CD14-positive monocyte (primary cell): ENCODE measurements at regions not wholly inside any gene's neighbourhood (a gene's known extent, or its start where the extent isn't known, plus 50 kb on each side); places are given as distances from the start of the nearest gene placed in this dataset.

Experiments used
- DNase-seq, 3 donors: peaks; one replicate each; pipeline ENCODE4 v3.0.0-alpha.2; 2011 to 2022
- H2AFZ ChIP-seq: 2 replicates; pipeline ENCODE4 v1.6.0; 2012; ENCODE audit warnings: mild to moderate bottlenecking, low read depth, low read length, inconsistent platforms; ENCODE audit not compliant: insufficient read depth, poor library complexity, severe bottlenecking
- H3K27ac ChIP-seq, 2 donors: 1 replicate in 1 of 2; 2 replicates in 1 of 2; pipeline ENCODE4 v1.5.1; 2012 to 2013; ENCODE audit warnings: low read length in 2 of 2, control low read depth in 1 of 2, inconsistent platforms in 1 of 2, low read depth in 1 of 2, mild to moderate bottlenecking in 1 of 2
- H3K27me3 ChIP-seq, 2 donors: one replicate each; pipeline versions ENCODE4 v1.6.0 to v1.6.1; 2011 to 2013; ENCODE audit warnings: low read length in 2 of 2; ENCODE audit not compliant: control insufficient read depth in 2 of 2, insufficient read depth in 2 of 2
- H3K36me3 ChIP-seq, 2 donors: replicated peaks in 1 of 2; 1 replicate in 1 of 2; 2 replicates in 1 of 2; pipeline versions ENCODE4 v1.5.1 to v1.6.1; 2012 to 2013; ENCODE audit warnings: low read length in 2 of 2, control low read depth in 1 of 2, inconsistent platforms in 1 of 2, mild to moderate bottlenecking in 1 of 2; ENCODE audit not compliant: insufficient read depth in 2 of 2, control insufficient read depth in 1 of 2
- H3K4me1 ChIP-seq, 2 donors: 1 replicate in 1 of 2; 2 replicates in 1 of 2; pipeline versions ENCODE4 v1.5.1 to v1.6.1; 2012 to 2013; ENCODE audit warnings: low read length in 2 of 2, control low read depth in 1 of 2, inconsistent platforms in 1 of 2, mild to moderate bottlenecking in 1 of 2, moderate library complexity in 1 of 2; ENCODE audit not compliant: insufficient read depth in 2 of 2, control insufficient read depth in 1 of 2
- H3K4me2 ChIP-seq: replicated peaks from 2 replicates; pipeline ENCODE3; 2012; ENCODE audit warnings: low read length, moderate library complexity, mild to moderate bottlenecking; ENCODE audit not compliant: poor library complexity, severe bottlenecking; ENCODE audit errors: extremely low read depth
- H3K4me3 ChIP-seq, 3 experiments: fragments of 200-600 bp in 1 of 3; sonication (generic) in 1 of 3; replicated peaks in 1 of 3; 1 replicate in 2 of 3; 2 replicates in 1 of 3; pipeline ENCODE4 v1.5.1; 2011 to 2013; ENCODE audit warnings: low read length in 3 of 3, mild to moderate bottlenecking in 3 of 3, control low read depth in 2 of 3, low read depth in 2 of 3, inconsistent platforms in 1 of 3, moderate library complexity in 1 of 3
- H3K79me2 ChIP-seq: 2 replicates; pipeline ENCODE4 v1.6.0; 2012; ENCODE audit warnings: mild to moderate bottlenecking, control low read depth, inconsistent platforms, low read length, moderate library complexity; ENCODE audit not compliant: insufficient read depth
- H3K9ac ChIP-seq: 2 replicates; pipeline ENCODE4 v1.6.0; 2017; ENCODE audit warnings: low read length, mild to moderate bottlenecking; ENCODE audit not compliant: insufficient read depth, poor library complexity, severe bottlenecking
- H3K9me3 ChIP-seq, 2 donors: replicated peaks in 1 of 2; 1 replicate in 1 of 2; 2 replicates in 1 of 2; pipeline versions ENCODE4 v1.5.1 to v1.6.1; 2012 to 2013; ENCODE audit warnings: low read length in 2 of 2, control low read depth in 1 of 2; ENCODE audit not compliant: control insufficient read depth in 1 of 2, insufficient read depth in 1 of 2
- H4K20me1 ChIP-seq: 2 replicates; pipeline ENCODE4 v1.6.0; 2012; ENCODE audit warnings: mild to moderate bottlenecking, low read length, control low read depth, moderate library complexity; ENCODE audit not compliant: insufficient read depth
- H3K27ac Mint-ChIP-seq, 7 donors: one replicate each; pipeline ENCODE4 v1.8.0; 2020; ENCODE audit warnings: mild to moderate bottlenecking in 7 of 7, mixed read lengths in 7 of 7, moderate library complexity in 6 of 7, inconsistent platforms in 2 of 7
- H3K27me3 Mint-ChIP-seq, 3 donors: one replicate each; pipeline ENCODE4 v1.8.0; 2021 to 2022; ENCODE audit warnings: low read depth in 3 of 3, mild to moderate bottlenecking in 3 of 3, mixed read lengths in 3 of 3, moderate library complexity in 3 of 3, inconsistent platforms in 1 of 3
- H3K36me3 Mint-ChIP-seq, 2 donors: one replicate each; pipeline ENCODE4 v1.8.0; 2020; ENCODE audit warnings: mixed read lengths in 2 of 2, inconsistent platforms in 1 of 2, mild to moderate bottlenecking in 1 of 2
- H3K4me1 Mint-ChIP-seq: one replicate; pipeline ENCODE4 v1.8.0; 2020; ENCODE audit warnings: mild to moderate bottlenecking, mixed read lengths
- H3K4me3 Mint-ChIP-seq, 2 donors: one replicate each; pipeline ENCODE4 v1.8.0; 2020; ENCODE audit warnings: mild to moderate bottlenecking in 2 of 2, mixed read lengths in 2 of 2, moderate library complexity in 1 of 2
- H3K9me3 Mint-ChIP-seq, 7 donors: one replicate each; pipeline ENCODE4 v1.8.0; 2020 to 2022; ENCODE audit warnings: mixed read lengths in 7 of 7, mild to moderate bottlenecking in 6 of 7, moderate library complexity in 6 of 7, inconsistent platforms in 2 of 7
- CTCF ChIP-seq: fragments of 200-600 bp; IDR thresholded peaks from one replicate; pipeline ENCODE4 v1.8.0; 2022; ENCODE audit warnings: antibody characterized with exemption, mild to moderate bottlenecking
- WGBS: methylation state at CpG from one replicate; pipeline ENCODE4 v1.1.5; 2013; ENCODE audit warnings: missing lambda C conversion rate; ENCODE audit not compliant: insufficient coverage; 5-methylcytosine and 5-hydroxymethylcytosine counted together
- intact Hi-C, 2 donors: fragments of 100-400 bp; cut with micrococcal nuclease; formaldehyde crosslinking; loops; one replicate each; pipeline versions ENCODE4 v1.15.0 to v1.15.1; 2023

- no peak overlapping the region for H3K27ac ChIP-seq
- intact Hi-C loops, result no loop called here
- no peak overlapping the region for H3K4me3 ChIP-seq
- Mint-ChIP-seq H3K4me3 (no peak overlapping the region), H3K27ac (no peak overlapping the region), H3K27me3 (peaks cover 2 to 4% (median 2%) of the 10 kb centered on the region in 3 donors), H3K9me3 (peaks cover 0 to 4% (median 0%) of the 10 kb centered on the region in 7 donors), H3K4me1 (no peaks in the 10 kb centered on the region), H3K36me3 (no peaks in the 10 kb centered on the region)
- H3K79me2 ChIP-seq, result no peaks in the 10 kb centered on the region
- no peak overlapping the region for H2AFZ ChIP-seq
- TF ChIP-seq CTCF, result no peak
- no peak overlapping the region for H3K4me2 ChIP-seq
- no peak overlapping the region for H3K9ac ChIP-seq
- H3K27me3 ChIP-seq, result no peaks in the 10 kb centered on the region
- DNase-seq, result no peak
- no peaks in the 10 kb centered on the region for H3K4me1 ChIP-seq
- WGBS, result 95% methylated on average over 2 of the region's 2 CpGs
- H4K20me1 ChIP-seq, result no peaks in the 10 kb centered on the region
- H3K9me3 ChIP-seq, result no peaks in the 10 kb centered on the region
- no peaks in the 10 kb centered on the region for H3K36me3 ChIP-seq
Observed at GRCh38 chr2:70374616-70375015, 72.7 kb upstream of the FAM136A start.

GRCh38 chr2:70371753-70372152 lies 69.9 kb upstream of the FAM136A start:
- H3K27ac ChIP-seq, result no peak overlapping the region
- H3K4me1 Mint-ChIP-seq, result no peaks in the 10 kb centered on the region
- no peaks in the 10 kb centered on the region for H3K79me2 ChIP-seq
- H3K9me3 Mint-ChIP-seq, result peaks cover 0 to 3% (median 0%) of the 10 kb centered on the region in 7 donors
- H3K4me3 Mint-ChIP-seq, result no peak overlapping the region
- intact Hi-C loops, result no loop called here
- TF ChIP-seq CTCF, result no peak
- no peaks in the 10 kb centered on the region for H4K20me1 ChIP-seq
- H3K4me2 ChIP-seq, result no peak overlapping the region
- WGBS, result 45% methylated on average over 2 of the region's 3 CpGs
- no peak overlapping the region for H3K4me3 ChIP-seq
- no peak overlapping the region for H3K27ac Mint-ChIP-seq
- H3K4me1 ChIP-seq, result no peaks in the 10 kb centered on the region
- H3K27me3 Mint-ChIP-seq, result peaks cover 0 to 2% (median 2%) of the 10 kb centered on the region in 3 donors
- H2AFZ ChIP-seq, result no peak overlapping the region
- no peaks in the 10 kb centered on the region for H3K9me3 ChIP-seq
- DNase-seq, result no peak
- H3K36me3 ChIP-seq, result no peaks in the 10 kb centered on the region
- no peak overlapping the region for H3K9ac ChIP-seq
- H3K27me3 ChIP-seq, result no peaks in the 10 kb centered on the region
- H3K36me3 Mint-ChIP-seq, result no peaks in the 10 kb centered on the region
